DND-41 (cell line): ENCODE measurements at regions not wholly inside any gene's neighbourhood (a gene's known extent, or its start where the extent isn't known, plus 50 kb on each side); places are given as distances from the start of the nearest gene placed in this dataset.

Experiments used
- ATAC-seq: fragments of 200-7000 bp; cut with Tn5 transposase; 3 replicates; pipeline ENCODE4 v1.9.1; 2021; ENCODE audit warnings: low read depth; ENCODE audit not compliant: insufficient read depth
- DNase-seq: peaks from one replicate; pipeline ENCODE4 v3.0.0-alpha.2; 2020
- H2AFZ ChIP-seq: 2 replicates; pipeline ENCODE4 v1.6.0; 2012; ENCODE audit warnings: low read depth, low read length
- H3K27ac ChIP-seq: 2 replicates; pipeline ENCODE4 v1.5.1; 2012; ENCODE audit warnings: low read length, inconsistent platforms
- H3K27me3 ChIP-seq: fragments of 200-600 bp; sonication (generic); 2 replicates; pipeline ENCODE4 v1.6.0; 2012; ENCODE audit warnings: low read length, mild to moderate bottlenecking, inconsistent platforms; ENCODE audit not compliant: insufficient read depth, poor library complexity
- H3K36me3 ChIP-seq: 2 replicates; pipeline ENCODE4 v1.5.1; 2012; ENCODE audit warnings: low read length, inconsistent platforms; ENCODE audit not compliant: insufficient read depth
- H3K4me1 ChIP-seq: 2 replicates; pipeline ENCODE4 v1.5.1; 2012; ENCODE audit warnings: mild to moderate bottlenecking, low read length; ENCODE audit not compliant: insufficient read depth
- H3K4me2 ChIP-seq: 2 replicates; pipeline ENCODE4 v1.6.0; 2012; ENCODE audit warnings: mild to moderate bottlenecking, moderate library complexity, low read length, inconsistent platforms; ENCODE audit not compliant: insufficient read depth
- H3K4me3 ChIP-seq, 2 experiments: fragments of 200-600 bp in 1 of 2; shearing (Covaris generic) in 1 of 2; 2 replicates each; pipeline ENCODE4 v1.5.1; 2012 to 2016; ENCODE audit warnings: inconsistent platforms in 2 of 2, low read length in 2 of 2, mild to moderate bottlenecking in 2 of 2, low read depth in 1 of 2, moderate library complexity in 1 of 2
- H3K79me2 ChIP-seq: 2 replicates; pipeline ENCODE4 v1.6.0; 2012; ENCODE audit warnings: low read length, inconsistent platforms; ENCODE audit not compliant: insufficient read depth
- H3K9ac ChIP-seq: 2 replicates; pipeline ENCODE4 v1.6.0; 2012; ENCODE audit warnings: low read depth, mild to moderate bottlenecking, inconsistent platforms, low read length, moderate library complexity
- H3K9me3 ChIP-seq: 2 replicates; pipeline ENCODE4 v1.5.1; 2012; ENCODE audit warnings: low read length, moderate library complexity, mild to moderate bottlenecking, inconsistent platforms; ENCODE audit not compliant: insufficient read depth, severe bottlenecking
- H4K20me1 ChIP-seq: 2 replicates; pipeline ENCODE4 v1.6.0; 2012; ENCODE audit warnings: low read length; ENCODE audit not compliant: insufficient read depth
- EZH2 ChIP-seq: IDR thresholded peaks from 3 replicates; pipeline ENCODE4 v1.6.1; 2012; ENCODE audit warnings: borderline replicate concordance, low read depth, mild to moderate bottlenecking, moderate library complexity, low read length, inconsistent platforms; ENCODE audit not compliant: severe bottlenecking
- TF ChIP-seq, protein P1 (sequence below): IDR thresholded peaks from 2 replicates; pipeline ENCODE4 v1.5.1; 2012; ENCODE audit warnings: borderline replicate concordance, low read length, moderate library complexity, mild to moderate bottlenecking; ENCODE audit not compliant: poor library complexity, severe bottlenecking; ENCODE audit errors: extremely low read depth

DNA sequence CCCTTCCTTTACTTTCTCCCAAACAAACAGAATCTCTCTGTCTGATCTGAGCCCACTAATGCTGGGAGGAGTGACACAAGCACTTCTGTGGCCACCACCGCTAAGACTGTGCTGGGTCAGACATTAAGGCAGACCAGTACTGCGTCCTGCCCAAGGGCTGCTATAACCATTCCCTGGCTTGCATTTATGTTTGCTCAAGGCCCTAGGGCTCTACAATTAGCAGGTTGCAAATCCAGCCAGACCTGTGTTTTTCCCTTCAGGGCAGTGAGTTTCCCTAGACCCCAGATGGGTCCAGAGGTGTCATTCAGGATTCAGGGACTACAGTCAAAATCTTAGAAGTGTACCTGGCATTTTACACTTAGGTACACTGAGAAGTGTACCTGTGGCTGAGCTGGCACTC is 89.7 kb downstream of the SPANXN4 start:
- H3K4me3 ChIP-seq = no peak overlapping the region
- ATAC-seq = no peak
- DNase-seq = no peak
- H3K27ac ChIP-seq = no peak overlapping the region
- TF ChIP-seq EZH2 = no peak
- TF ChIP-seq, protein P1, sequence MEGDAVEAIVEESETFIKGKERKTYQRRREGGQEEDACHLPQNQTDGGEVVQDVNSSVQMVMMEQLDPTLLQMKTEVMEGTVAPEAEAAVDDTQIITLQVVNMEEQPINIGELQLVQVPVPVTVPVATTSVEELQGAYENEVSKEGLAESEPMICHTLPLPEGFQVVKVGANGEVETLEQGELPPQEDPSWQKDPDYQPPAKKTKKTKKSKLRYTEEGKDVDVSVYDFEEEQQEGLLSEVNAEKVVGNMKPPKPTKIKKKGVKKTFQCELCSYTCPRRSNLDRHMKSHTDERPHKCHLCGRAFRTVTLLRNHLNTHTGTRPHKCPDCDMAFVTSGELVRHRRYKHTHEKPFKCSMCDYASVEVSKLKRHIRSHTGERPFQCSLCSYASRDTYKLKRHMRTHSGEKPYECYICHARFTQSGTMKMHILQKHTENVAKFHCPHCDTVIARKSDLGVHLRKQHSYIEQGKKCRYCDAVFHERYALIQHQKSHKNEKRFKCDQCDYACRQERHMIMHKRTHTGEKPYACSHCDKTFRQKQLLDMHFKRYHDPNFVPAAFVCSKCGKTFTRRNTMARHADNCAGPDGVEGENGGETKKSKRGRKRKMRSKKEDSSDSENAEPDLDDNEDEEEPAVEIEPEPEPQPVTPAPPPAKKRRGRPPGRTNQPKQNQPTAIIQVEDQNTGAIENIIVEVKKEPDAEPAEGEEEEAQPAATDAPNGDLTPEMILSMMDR = no peak
- no peaks in the 10 kb centered on the region for H3K79me2 ChIP-seq
- H3K4me1 ChIP-seq = no peaks in the 10 kb centered on the region
- H4K20me1 ChIP-seq = no peaks in the 10 kb centered on the region
- H2AFZ ChIP-seq = no peak overlapping the region
- no peaks in the 10 kb centered on the region for H3K9me3 ChIP-seq
- H3K9ac ChIP-seq = no peak overlapping the region
- no peak overlapping the region for H3K4me2 ChIP-seq
- no peaks in the 10 kb centered on the region for H3K36me3 ChIP-seq
- no peaks in the 10 kb centered on the region for H3K27me3 ChIP-seq

DNA sequence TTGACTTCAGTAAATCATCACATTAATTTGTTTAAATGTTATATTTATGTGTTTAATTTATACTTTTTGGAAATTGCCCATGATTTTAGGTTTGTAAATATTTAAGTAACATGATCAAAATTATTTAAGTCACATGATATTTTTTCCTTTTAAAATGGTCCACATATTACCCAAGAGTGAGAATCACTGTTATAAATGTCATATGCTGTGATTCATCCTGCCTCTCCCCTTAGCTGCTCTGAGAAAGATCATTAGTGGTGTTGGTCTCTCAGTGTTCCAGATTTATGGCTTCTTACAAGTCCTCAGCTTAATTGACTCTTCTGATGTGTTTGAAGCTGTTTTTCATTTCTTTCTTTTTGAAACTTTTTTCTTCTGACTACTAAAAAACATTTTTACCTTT is 70.1 kb downstream of the SPANXN4 start:
- TF ChIP-seq, protein P1 = no peak
- TF ChIP-seq EZH2 = no peak
- no peaks in the 10 kb centered on the region for H3K79me2 ChIP-seq
- no peak overlapping the region for H3K4me2 ChIP-seq
- H3K9me3 ChIP-seq = no peaks in the 10 kb centered on the region
- H3K27ac ChIP-seq = no peak overlapping the region
- H3K4me3 ChIP-seq = no peak overlapping the region
- H3K9ac ChIP-seq = no peak overlapping the region
- no peak for ATAC-seq
- H4K20me1 ChIP-seq = no peaks in the 10 kb centered on the region
- H3K36me3 ChIP-seq = no peaks in the 10 kb centered on the region
- DNase-seq = no peak
- H2AFZ ChIP-seq = no peak overlapping the region
- H3K4me1 ChIP-seq = no peaks in the 10 kb centered on the region
- no peaks in the 10 kb centered on the region for H3K27me3 ChIP-seq

DNA sequence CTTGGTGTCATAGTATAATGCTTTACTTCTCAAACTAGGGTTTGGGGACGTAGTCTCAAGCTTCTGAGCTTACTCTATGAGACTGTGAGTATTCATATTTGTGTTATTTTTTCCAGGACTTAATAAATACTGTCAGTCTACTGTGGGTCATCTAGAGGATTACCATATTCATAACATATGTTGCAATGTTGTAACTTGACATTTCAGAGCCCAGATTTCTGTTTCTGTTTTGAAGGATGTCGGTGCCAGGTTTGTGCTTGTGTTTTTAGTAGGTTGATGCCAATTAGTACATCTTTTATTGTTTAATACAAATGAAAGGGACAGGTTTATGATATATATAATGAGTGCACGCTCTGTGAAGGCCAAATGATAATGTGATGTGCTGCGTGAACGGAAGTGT is 69.6 kb downstream of the SPANXN4 start:
- Histone ChIP-seq H3K27me3 (no peaks in the 10 kb centered on the region), H3K4me2 (no peak overlapping the region), H3K9ac (no peak overlapping the region), H3K4me1 (no peaks in the 10 kb centered on the region), H3K27ac (no peak overlapping the region), H4K20me1 (no peaks in the 10 kb centered on the region), H3K36me3 (no peaks in the 10 kb centered on the region), H3K4me3 (no peak overlapping the region), H2AFZ (no peak overlapping the region), H3K79me2 (no peaks in the 10 kb centered on the region), H3K9me3 (no peaks in the 10 kb centered on the region)
- ATAC-seq (no peak), DNase-seq (no peak)
- TF ChIP-seq, protein P1 = no peak
- no peak for TF ChIP-seq EZH2
